NCI-H1105 treated with DMSO at 0.1 percent for 48 hours (cell line): ENCODE measurements at regions not wholly inside any gene's neighbourhood (a gene's known extent, or its start where the extent isn't known, plus 50 kb on each side); places are given as distances from the start of the nearest gene placed in this dataset.

Source experiments
- DNase-seq: peaks from one replicate; lab custom pipeline; 2025; lab: John Stamatoyannopoulos, UW

DNA sequence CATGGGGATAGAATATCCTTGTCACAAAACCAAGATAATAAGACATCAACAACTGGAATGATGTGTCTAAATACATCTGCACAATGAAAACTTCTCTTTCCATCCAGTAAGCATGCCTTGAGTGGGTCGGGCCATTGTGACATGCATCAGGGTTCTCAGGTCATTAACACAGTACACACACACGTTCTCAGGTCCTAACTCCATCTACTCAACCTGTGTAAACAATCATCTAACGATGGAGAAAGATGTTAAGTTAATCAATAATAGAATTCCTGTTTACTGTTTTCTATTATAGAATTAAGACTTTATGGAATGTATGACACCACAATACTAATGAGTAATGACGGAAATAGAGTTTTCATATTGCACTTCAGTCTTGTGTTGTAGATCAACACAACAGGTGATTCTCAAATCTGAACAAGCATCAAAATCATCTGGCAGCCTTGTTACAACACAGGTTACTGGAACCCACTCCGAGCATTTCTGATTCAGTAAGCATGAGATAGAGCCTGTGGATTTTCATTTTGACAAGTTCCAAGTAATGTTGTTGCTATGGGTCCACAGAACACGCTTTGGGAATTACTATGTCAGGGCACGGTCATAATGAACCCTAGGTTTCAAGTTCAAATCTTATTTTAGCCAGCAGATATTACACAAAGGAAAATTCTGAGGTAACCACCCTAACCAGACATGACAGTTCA, 315.8 kb upstream of the TEX13C start:
- DNase-seq = no peak

DNA sequence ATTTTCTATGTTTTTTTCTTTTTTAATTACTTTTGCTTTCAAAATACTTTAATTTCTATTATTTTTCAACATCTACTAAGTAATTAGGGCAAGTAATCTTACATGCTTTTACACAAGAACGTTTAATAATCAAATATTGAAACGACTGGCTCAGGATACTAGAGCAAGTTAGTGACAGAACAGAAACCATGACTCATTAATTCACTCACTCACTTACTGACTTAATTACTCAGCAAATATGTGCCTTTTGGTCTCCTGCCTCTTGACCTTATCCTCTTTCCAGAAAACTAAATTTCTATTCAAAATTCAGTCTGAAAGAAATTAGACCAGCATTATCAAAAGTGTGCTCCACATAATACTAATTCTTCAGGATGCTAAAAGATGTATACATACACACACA, 314.9 kb upstream of the TEX13C start:
- DNase-seq = no peak

DNA sequence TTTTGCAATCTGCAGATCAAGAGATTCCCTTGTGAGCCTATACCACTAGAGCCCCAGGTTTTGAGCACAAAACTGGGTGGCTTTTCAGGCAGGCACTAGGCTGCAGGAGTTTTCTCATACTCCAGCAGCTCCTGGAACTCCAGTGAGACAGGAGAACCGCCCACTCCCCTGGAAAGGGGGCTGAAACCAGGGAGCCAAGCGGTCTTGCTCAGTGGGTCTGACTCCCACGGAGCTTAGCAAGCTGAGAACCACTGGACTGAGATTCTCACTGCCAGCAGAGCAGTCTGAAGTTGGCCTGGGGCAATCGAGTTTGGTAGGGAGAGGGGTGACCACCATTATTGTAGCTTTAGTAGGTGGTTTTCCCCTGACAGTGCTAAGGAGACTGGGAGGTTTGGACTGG, 313.8 kb upstream of the TEX13C start:
- DNase-seq = no peak

DNA sequence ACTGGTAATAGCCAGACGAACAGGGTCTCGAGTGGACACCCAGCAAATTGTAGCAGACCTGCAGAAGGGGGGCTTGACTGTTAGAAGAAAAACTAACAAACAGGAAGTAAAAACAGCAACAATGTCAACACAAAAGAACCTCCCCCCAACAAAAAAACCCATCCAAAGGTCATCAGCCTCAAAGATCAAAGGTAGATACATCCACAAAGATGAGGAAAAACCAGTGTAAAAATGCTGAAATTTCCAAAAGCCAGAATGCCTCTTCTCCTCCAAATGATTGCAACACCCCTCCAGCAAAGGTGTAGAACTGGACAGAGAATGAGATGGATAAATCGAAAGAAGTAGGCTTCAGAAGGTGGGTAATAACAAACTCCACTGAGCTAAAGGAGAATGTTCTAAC, 313.0 kb upstream of the TEX13C start:
- DNase-seq = no peak

DNA sequence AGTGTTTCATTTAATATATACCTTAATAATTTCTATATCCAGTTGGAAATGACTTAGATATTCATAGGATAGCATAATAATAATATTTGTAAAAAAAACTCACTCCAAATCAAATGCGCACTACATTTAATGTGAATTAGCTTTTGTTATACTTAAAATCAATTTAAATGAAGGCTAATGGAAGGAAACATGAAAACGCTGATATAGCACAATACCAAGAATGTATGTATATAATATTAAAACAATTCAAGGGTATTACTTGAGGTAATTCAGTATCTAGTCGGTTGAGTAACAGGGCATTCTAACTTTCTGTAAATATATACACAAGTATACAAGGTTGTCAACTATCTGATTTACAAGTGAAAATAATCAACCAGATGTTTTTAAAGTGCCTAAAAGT, 307.1 kb upstream of the TEX13C start:
- no peak for DNase-seq

DNA sequence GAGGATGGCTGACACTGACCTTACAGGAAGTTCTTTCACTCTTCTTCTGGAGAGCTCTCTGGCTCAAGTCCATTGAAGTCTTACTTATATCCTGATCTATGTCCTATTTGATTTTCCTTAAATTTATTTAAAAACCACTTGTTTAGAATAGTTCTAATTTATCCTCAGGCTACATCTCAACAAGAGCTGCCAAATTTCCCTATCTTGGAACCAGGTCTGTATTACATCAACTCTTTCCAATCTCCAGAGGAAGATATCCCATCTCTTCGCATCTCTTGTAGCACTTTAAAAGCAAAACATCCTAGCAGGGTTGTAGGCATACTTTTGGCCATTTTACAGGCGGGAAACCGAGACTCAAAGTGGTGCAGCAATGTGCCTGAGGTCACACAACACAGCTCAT, 290.5 kb upstream of the TEX13C start:
- DNase-seq = no peak
